ENCODE measurements at regions not wholly inside any gene's neighbourhood (a gene's known extent, or its start where the extent isn't known, plus 50 kb on each side); places are given as distances from the start of the nearest gene placed in this dataset.
"Not testable (repeated sequence)": the region's sequence is repeated elsewhere in the genome, so short reads cannot be mapped to it uniquely, and the experiment has no call there.

- ChIA-PET POLR2A (no interaction called here), CTCF (no interaction called here)
- DNase-seq (ENCODE audit: extremely low spot score): no peak
- TF ChIP-seq, protein P1, sequence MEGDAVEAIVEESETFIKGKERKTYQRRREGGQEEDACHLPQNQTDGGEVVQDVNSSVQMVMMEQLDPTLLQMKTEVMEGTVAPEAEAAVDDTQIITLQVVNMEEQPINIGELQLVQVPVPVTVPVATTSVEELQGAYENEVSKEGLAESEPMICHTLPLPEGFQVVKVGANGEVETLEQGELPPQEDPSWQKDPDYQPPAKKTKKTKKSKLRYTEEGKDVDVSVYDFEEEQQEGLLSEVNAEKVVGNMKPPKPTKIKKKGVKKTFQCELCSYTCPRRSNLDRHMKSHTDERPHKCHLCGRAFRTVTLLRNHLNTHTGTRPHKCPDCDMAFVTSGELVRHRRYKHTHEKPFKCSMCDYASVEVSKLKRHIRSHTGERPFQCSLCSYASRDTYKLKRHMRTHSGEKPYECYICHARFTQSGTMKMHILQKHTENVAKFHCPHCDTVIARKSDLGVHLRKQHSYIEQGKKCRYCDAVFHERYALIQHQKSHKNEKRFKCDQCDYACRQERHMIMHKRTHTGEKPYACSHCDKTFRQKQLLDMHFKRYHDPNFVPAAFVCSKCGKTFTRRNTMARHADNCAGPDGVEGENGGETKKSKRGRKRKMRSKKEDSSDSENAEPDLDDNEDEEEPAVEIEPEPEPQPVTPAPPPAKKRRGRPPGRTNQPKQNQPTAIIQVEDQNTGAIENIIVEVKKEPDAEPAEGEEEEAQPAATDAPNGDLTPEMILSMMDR (IDR thresholded peaks at IDR 0.05; ENCODE audit: control extremely low read depth, extremely low read depth, low read depth, missing control alignments): no peak
These were observed 849.7 kb downstream of the TBL1XR1 start for GRCh38 chr3:176347424-176348146.

DNA sequence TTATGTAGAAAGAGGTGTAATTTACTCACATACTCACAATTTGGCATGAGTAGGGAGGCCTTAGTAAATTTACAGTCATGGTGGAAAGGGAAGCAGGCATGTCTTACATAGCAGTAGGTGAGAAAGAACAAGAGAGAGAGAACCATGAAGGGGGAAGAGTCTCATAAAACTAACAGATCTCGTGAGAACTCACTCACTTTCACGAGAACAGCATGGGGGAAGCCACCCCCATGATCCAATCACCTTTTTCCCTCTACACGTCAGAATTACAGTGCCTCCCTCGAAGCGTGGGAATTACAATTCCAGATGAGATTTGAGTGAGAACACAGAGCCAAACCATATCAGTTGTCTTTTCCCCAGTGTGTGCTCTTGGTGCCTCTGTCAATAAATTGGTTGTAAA is 855.3 kb downstream of the TBL1XR1 start:
- ChIA-PET CTCF (no interaction called here), POLR2A (no interaction called here)
- TF ChIP-seq, protein P1 (IDR thresholded peaks at IDR 0.05; ENCODE audit: control extremely low read depth, extremely low read depth, low read depth, missing control alignments): no peak
- no peak for DNase-seq (ENCODE audit: extremely low spot score)

DNA sequence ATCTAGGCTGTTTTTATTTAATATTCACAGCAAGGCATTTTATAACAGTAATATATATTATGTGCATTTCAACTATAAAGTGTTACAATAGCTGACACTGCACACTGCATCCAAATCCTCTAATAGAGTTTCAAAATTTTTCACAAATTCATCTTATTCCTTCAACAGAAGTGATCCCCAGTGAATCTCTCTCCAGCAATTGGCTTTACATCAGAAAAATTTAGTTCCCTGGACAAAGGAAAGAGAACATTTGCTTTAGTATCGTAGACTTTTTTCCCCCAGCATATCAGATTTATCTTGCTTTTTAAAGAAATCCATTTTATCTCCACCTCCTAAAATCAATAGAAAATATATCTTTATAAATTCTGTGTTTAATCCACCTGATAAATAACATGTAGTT is 868.6 kb downstream of the TBL1XR1 start:
- TF ChIP-seq, protein P1 (IDR thresholded peaks at IDR 0.05; ENCODE audit: control extremely low read depth, extremely low read depth, low read depth, missing control alignments): no peak
- POLR2A ChIA-PET: no interaction called here
- CTCF ChIA-PET: interaction anchor here (0.6 kb wide), 1 partner anchor 957 kb away, joined by 3 read pairs; no protein-coding TSS in a partner anchor
- DNase-seq (ENCODE audit: extremely low spot score): no peak

DNA sequence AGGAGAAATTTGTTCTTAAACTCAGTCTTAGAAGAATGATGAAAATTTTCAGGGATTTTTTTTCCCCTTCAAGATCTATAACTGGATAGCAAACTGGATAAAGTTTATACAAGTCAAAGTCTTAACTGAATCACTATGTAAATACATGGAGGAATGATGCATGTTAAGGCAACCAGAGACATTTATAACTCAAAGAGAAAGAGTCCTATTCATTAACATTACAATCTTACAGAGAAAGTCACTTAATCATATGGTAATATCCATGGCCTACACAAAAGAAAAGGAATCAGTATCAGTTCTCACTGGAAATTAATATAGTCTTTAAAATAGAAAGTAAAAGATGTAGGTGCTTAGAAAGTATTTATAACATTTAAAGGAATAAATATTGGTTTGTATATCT is 869.1 kb downstream of the TBL1XR1 start:
- DNase-seq (ENCODE audit: extremely low spot score): no peak
- TF ChIP-seq, protein P1 (IDR thresholded peaks at IDR 0.05; ENCODE audit: control extremely low read depth, extremely low read depth, low read depth, missing control alignments): no peak
- CTCF ChIA-PET: no interaction called here
- POLR2A ChIA-PET: no interaction called here

DNA sequence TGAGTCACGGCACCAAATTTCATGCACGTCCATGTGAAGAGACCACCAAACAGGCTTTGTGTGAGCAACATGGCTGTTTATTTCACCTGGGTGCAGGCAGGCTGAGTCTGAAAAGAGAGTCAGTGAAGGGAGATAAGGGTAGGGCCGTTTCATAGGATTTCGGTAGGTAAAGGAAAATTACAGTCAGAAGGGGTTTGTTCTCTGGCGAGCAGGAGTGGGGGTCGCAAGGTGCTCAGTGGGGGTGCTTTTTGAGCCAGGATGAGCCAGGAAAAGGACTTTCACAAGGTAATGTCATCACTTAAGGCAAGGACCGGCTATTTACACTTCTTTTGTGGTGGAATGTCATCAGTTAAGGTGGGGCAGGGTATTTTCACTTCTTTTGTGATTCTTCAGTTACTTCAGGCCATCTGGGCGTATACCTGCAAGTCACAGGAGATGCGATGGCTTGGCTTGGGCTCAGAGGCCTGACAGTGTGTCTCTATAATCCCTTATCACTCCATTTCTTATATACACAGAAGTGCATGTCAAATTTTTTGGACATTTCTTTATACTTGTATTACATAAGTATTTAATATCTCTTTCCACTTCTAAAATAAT is 870.3 kb downstream of the TBL1XR1 start:
- POLR2A ChIA-PET, CTCF ChIA-PET: not testable (repeated sequence)

DNA sequence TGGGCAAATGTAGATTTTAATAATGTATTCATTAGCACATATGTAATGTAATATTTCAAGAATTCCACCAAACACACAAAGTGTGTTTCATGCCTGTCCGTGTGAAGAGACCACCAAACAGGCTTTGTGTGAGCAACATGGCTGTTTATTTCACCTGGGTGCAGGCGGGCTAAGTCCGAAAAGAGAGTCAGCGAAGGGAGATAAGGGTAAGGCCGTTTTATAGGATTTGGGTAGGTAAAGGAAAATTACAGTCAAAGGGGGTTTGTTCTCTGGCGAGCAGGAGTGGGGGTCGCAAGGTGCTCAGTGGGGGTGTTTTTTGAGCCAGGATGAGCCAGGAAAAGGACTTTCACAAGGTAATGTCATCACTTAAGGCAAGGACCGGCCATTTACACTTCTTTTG is 875.8 kb downstream of the TBL1XR1 start:
- DNase-seq (ENCODE audit: extremely low spot score); POLR2A ChIA-PET; CTCF ChIA-PET: not testable (repeated sequence)

More for the DNA sequence above, 870.3 kb downstream of the TBL1XR1 start:
- not testable (repeated sequence) for DNase-seq (ENCODE audit: extremely low spot score)

- ChIA-PET CTCF (no interaction called here), POLR2A (no interaction called here)
- DNase-seq (ENCODE audit: extremely low spot score): no peak
These were observed 876.2 kb downstream of the TBL1XR1 start for GRCh38 chr3:176321099-176321498.

More at GRCh38 chr3:176321099-176321498, 876.2 kb downstream of the TBL1XR1 start:
- TF ChIP-seq, protein P1 (IDR thresholded peaks at IDR 0.05; ENCODE audit: control extremely low read depth, extremely low read depth, low read depth, missing control alignments): no peak
